ENCODE measurements at regions not wholly inside any gene's neighbourhood (a gene's known extent, or its start where the extent isn't known, plus 50 kb on each side); places are given as distances from the start of the nearest gene placed in this dataset.

GRCh38 chr7:125934955-125935354 lies 1005.3 kb upstream of the POT1 start:
- no peak overlapping the region for H3K27ac Mint-ChIP-seq

More at GRCh38 chr7:125934955-125935354, 1005.3 kb upstream of the POT1 start:
- DNase-seq (ENCODE audit: low spot score) (no peak), ATAC-seq (no peak)
- Mint-ChIP-seq H3K27me3 (ENCODE audit: insufficient read depth, low read depth, poor library complexity) (no peaks in the 10 kb centered on the region), H3K4me1 (no peaks in the 10 kb centered on the region), H3K9me3 (peaks cover 7% of the 10 kb centered on the region; the same call in 2 of the 3 replicates), H3K36me3 (ENCODE audit: low read depth) (peaks cover 10% of the 10 kb centered on the region; the same call in 2 of the 3 replicates), H3K4me3 (no peak overlapping the region)
- Histone ChIP-seq H3K9me2 (ENCODE audit: insufficient read depth) (peaks cover 8% of the 10 kb centered on the region; the same call in 1 of the 2 replicates), H3F3A (replicated peaks; ENCODE audit: low read depth) (no peaks in the 10 kb centered on the region), H3K36me3 (ENCODE audit: insufficient read depth) (no peaks in the 10 kb centered on the region), H3K27me3 (ENCODE audit: insufficient read depth) (no peaks in the 10 kb centered on the region), H3K4me1 (ENCODE audit: insufficient read depth) (no peaks in the 10 kb centered on the region), H3K27ac (ENCODE audit: low read depth) (no peak overlapping the region), H3K4me3 (no peak overlapping the region), H4K20me1 (replicated peaks; ENCODE audit: insufficient read depth) (no peaks in the 10 kb centered on the region), H2AFZ (no peak overlapping the region), H3K4me2 (no peak overlapping the region), H3K79me2 (replicated peaks; ENCODE audit: insufficient read depth) (no peaks in the 10 kb centered on the region)
- TF ChIP-seq JUNB (IDR thresholded peaks at IDR 0.05; ENCODE audit: unreplicated experiment): no peak
- TF ChIP-seq EZH2phosphoT487 (IDR thresholded peaks at IDR 0.05; ENCODE audit: unreplicated experiment): no peak
- no peak for TF ChIP-seq REST (IDR thresholded peaks at IDR 0.05; ENCODE audit: unreplicated experiment)
- TF ChIP-seq NANOG (IDR thresholded peaks at IDR 0.05; ENCODE audit: borderline replicate concordance): no peak
- no peak for TF ChIP-seq CREB1 (CRISPR knock-in tag; IDR thresholded peaks at IDR 0.05; ENCODE audit: low read depth)
- TF ChIP-seq POLR2AphosphoS5 (IDR thresholded peaks at IDR 0.05; ENCODE audit: low read depth): no peak
- no peak for TF ChIP-seq ZNF114 (CRISPR knock-in tag; IDR thresholded peaks at IDR 0.05)
- TF ChIP-seq ZNF462 (CRISPR knock-in tag; IDR thresholded peaks at IDR 0.05): no peak
- TF ChIP-seq ETS1 (IDR thresholded peaks at IDR 0.05): no peak
- TF ChIP-seq CTCF (conservative IDR thresholded peaks at IDR 0.05; ENCODE audit: low read depth in 2 of 2): no peak
- no peak for TF ChIP-seq STAT1 (IDR thresholded peaks at IDR 0.05; ENCODE audit: unreplicated experiment)

Measured in GM23338 (cell line).